Right lobe of liver (tissue), 6 donors: ENCODE measurements at regions not wholly inside any gene's neighbourhood (a gene's known extent, or its start where the extent isn't known, plus 50 kb on each side); places are given as distances from the start of the nearest gene placed in this dataset.
A peak's percentile ranks its signal among the peaks of the same experiment; 100 is the strongest.

Source experiments
- ATAC-seq, 4 donors: fragments of 200-7000 bp; cut with Tn5 transposase; one replicate each; pipeline ENCODE4 v1.9.1; 2020; ENCODE audit warnings: mild to moderate bottlenecking in 4 of 4, moderate library complexity in 4 of 4
- DNase-seq, 3 donors: peaks; one replicate each; pipeline ENCODE4 v3.0.0-alpha.2; 2020
- H3K27ac ChIP-seq, 3 donors: fragments of 200-600 bp; one replicate each; pipeline ENCODE4 v1.8.0; 2022
- H3K27me3 ChIP-seq, 2 donors: fragments of 200-600 bp; one replicate each; pipeline ENCODE4 v1.8.0; 2022
- H3K36me3 ChIP-seq, 4 donors: fragments of 200-600 bp; sonication (generic) in 1 of 4; one replicate each; pipeline versions ENCODE4 v1.5.1 to v1.8.0; 2017 to 2022; ENCODE audit warnings: control low read depth in 1 of 4
- H3K4me1 ChIP-seq, 4 donors: fragments of 200-600 bp; sonication (generic) in 1 of 4; one replicate each; pipeline versions ENCODE4 v1.5.1 to v1.8.0; 2017 to 2022; ENCODE audit warnings: control low read depth in 1 of 4
- H3K4me3 ChIP-seq, 3 donors: fragments of 200-600 bp; one replicate each; pipeline ENCODE4 v1.8.0; 2022
- H3K9me3 ChIP-seq, 4 donors: fragments of 200-600 bp; sonication (generic) in 1 of 4; one replicate each; pipeline versions ENCODE4 v1.5.1 to v1.8.0; 2017 to 2022; ENCODE audit warnings: control low read depth in 1 of 4
- POLR2A ChIP-seq: fragments of 450-650 bp; IDR thresholded peaks from one replicate; pipeline ENCODE4 v1.6.1; 2017; ENCODE audit warnings: antibody characterized with exemption, mild to moderate bottlenecking
- WGBS: methylation state at CpG from one replicate; pipeline ENCODE4 v1.1.6; 2018; ENCODE audit warnings: low coverage, low lambda C conversion rate; ENCODE audit not compliant: insufficient coverage; ENCODE audit errors: missing lambda C conversion rate; 5-methylcytosine and 5-hydroxymethylcytosine counted together
- intact Hi-C, 2 donors: fragments of 100-400 bp; cut with DNase I; formaldehyde crosslinking; loops; one replicate each; pipeline versions ENCODE4 v1.11.2 to v1.14.1; 2022
- TF ChIP-seq, protein P1 (sequence below), 4 donors: fragments of 200-600 bp in 3 of 4; fragments of 450-650 bp in 1 of 4; IDR thresholded peaks; one replicate each; pipeline versions ENCODE4 v1.5.1 to v1.8.0; 2016 to 2022; ENCODE audit warnings: antibody characterized with exemption in 4 of 4, mild to moderate bottlenecking in 2 of 4
- donor health status: DM: no; HTN: yes; CAD: no.
- donor health status: DM: no; HTN: no; CAD: no.
- donor health status: DM: no; HTN: no; CAD: no.
- donor health status: DM: no; HTN: yes; CAD: no.
- donor health status: DM: no; HTN: yes; CAD: no.

DNA sequence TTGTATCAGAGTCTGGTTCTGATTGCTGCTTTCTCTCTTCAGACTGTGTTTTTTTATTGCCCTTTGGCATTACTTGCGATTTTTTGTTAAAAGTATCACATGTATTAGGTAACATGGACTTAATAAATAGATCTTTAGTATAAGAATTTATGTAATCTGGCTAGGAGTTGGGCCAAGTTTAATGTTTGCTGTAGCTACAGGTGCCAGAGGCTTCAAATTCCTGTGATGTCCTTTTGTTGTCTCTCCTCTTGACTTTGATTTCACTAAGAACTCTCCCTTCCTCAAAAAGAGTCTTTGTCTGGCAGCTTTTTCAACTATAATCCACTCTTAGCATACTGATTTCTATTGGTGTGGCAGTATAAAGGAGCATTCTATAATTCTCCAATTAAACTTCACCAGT lies 313.1 kb downstream of the DTWD2 start:
- TF ChIP-seq POLR2A, result no peak
- TF ChIP-seq, protein P1, sequence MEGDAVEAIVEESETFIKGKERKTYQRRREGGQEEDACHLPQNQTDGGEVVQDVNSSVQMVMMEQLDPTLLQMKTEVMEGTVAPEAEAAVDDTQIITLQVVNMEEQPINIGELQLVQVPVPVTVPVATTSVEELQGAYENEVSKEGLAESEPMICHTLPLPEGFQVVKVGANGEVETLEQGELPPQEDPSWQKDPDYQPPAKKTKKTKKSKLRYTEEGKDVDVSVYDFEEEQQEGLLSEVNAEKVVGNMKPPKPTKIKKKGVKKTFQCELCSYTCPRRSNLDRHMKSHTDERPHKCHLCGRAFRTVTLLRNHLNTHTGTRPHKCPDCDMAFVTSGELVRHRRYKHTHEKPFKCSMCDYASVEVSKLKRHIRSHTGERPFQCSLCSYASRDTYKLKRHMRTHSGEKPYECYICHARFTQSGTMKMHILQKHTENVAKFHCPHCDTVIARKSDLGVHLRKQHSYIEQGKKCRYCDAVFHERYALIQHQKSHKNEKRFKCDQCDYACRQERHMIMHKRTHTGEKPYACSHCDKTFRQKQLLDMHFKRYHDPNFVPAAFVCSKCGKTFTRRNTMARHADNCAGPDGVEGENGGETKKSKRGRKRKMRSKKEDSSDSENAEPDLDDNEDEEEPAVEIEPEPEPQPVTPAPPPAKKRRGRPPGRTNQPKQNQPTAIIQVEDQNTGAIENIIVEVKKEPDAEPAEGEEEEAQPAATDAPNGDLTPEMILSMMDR (IDR thresholded peaks at IDR 0.05), result no peak
- intact Hi-C loops, result no loop called here
- H3K4me3 ChIP-seq, result no peak overlapping the region
- H3K27ac ChIP-seq, result no peak overlapping the region
- ATAC-seq (peak; percentile 41 to 77 (median 52)), DNase-seq (no peak)
- no peaks in the 10 kb centered on the region for H3K36me3 ChIP-seq
- H3K9me3 ChIP-seq, result no peaks in the 10 kb centered on the region
- 21% methylated on average over 1 of the region's 1 CpG for WGBS
- no peaks in the 10 kb centered on the region for H3K27me3 ChIP-seq
- H3K4me1 ChIP-seq, result peaks cover 0 to 6% (median 0%) of the 10 kb centered on the region in 4 donors

DNA sequence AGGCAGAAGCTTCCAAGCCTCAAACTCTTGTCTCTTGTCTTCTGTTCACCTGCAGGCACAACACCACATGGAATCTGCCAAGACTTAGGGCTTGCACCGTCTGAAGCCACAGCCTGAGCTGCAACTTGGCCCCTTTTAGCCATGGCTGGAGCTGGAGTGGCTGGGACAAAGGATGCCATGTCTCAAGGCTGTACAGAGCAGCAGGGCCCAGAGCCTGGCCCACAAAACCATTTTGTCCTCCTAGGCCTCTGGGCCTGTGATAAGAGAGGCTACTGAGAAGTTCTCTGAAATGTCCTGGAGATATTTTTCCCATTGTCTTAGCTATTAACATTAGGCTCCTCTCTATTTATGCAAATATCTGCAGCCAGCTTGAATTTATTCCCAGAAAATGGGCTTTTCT lies 330.8 kb downstream of the DTWD2 start:
- ATAC-seq, result no peak
- WGBS, result 33% methylated on average over 1 of the region's 1 CpG
- intact Hi-C loops, result no loop called here

DNA sequence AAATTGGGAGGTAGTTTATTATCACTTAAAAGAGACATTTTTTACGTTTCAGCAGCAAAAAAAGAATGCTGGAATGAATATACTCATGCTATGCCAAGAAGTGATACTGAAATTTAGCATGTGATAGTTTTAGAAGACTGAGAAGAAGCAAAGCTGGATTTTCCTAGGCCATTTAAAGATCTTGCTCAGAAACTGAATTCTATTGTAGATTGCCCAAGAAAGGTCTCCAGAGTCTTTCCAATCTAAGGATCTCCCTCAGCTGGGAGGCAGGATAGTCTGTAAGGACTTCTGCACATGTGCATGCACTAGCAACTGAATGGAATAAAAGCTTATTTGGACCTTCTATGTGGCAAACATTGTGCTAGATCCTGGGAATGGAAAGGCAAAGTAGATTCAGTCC lies 334.5 kb downstream of the DTWD2 start:
- Histone ChIP-seq H3K4me1 (no peaks in the 10 kb centered on the region), H3K27ac (no peak overlapping the region), H3K4me3 (no peak overlapping the region), H3K27me3 (no peaks in the 10 kb centered on the region), H3K9me3 (no peaks in the 10 kb centered on the region), H3K36me3 (no peaks in the 10 kb centered on the region)
- no peak for TF ChIP-seq POLR2A
- TF ChIP-seq, protein P1 (IDR thresholded peaks at IDR 0.05), result no peak
- WGBS, result 57% methylated on average over 1 of the region's 1 CpG
- intact Hi-C loops, result no loop called here
- ATAC-seq, result no peak
- DNase-seq, result no peak

More for the DNA sequence above, 330.8 kb downstream of the DTWD2 start:
- H3K36me3 ChIP-seq, result no peaks in the 10 kb centered on the region
- DNase-seq, result no peak
- H3K4me1 ChIP-seq, result no peaks in the 10 kb centered on the region
- H3K9me3 ChIP-seq, result no peaks in the 10 kb centered on the region
- TF ChIP-seq, protein P1 (IDR thresholded peaks at IDR 0.05), result no peak
- no peak for TF ChIP-seq POLR2A
- no peak overlapping the region for H3K27ac ChIP-seq
- no peak overlapping the region for H3K4me3 ChIP-seq
- no peaks in the 10 kb centered on the region for H3K27me3 ChIP-seq

DNA sequence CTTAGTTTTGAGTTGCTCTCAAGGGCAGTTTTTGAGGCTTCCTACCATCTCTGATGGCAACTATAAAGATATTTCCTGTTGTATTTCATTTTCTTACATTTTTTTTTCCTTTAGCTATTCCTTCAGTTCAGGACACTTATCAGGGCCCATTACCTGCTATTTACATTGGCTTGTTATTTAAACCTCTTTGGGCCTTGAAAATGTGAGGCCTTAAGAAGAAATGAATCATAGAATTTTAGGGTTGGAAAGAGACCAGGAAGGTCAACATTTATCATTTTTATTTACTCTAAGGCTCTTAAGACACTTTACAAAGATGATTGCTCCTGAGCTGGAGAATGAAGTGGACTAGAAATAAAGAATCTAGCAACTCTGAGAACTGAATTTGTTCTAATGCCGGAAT lies 335.2 kb downstream of the DTWD2 start:
- DNase-seq (no peak), ATAC-seq (no peak)
- no peaks in the 10 kb centered on the region for H3K4me1 ChIP-seq
- no peak overlapping the region for H3K27ac ChIP-seq
- TF ChIP-seq, protein P1 (IDR thresholded peaks at IDR 0.05), result no peak
- TF ChIP-seq POLR2A, result no peak
- intact Hi-C loops, result no loop called here
- 92% methylated on average over 1 of the region's 1 CpG for WGBS
- H3K36me3 ChIP-seq, result no peaks in the 10 kb centered on the region
- no peak overlapping the region for H3K4me3 ChIP-seq
- no peaks in the 10 kb centered on the region for H3K9me3 ChIP-seq
- no peaks in the 10 kb centered on the region for H3K27me3 ChIP-seq

DNA sequence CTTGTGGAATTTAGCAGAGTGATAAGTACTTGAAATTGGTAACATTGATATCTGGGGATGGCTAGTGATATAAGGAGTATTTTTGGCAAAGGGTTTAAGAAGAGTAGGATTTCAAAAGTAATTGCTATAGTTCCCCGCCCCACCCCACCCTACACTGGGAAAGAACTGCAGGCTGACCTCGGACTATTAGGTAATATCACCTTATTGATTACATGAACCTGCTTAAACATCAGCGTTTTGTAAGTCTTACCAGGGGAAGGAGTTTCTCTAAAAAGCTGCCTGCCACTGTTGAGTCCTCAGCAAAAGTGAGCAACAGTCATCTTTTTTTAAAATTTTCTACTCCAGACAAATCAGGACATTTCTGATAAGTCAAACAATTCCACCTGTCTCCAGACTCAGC lies 337.3 kb downstream of the DTWD2 start:
- TF ChIP-seq, protein P1 (IDR thresholded peaks at IDR 0.05), result no peak
- no peak for TF ChIP-seq POLR2A
- WGBS, result 34% methylated on average over 3 of the region's 3 CpGs
- Histone ChIP-seq H3K4me1 (no peaks in the 10 kb centered on the region), H3K27ac (no peak overlapping the region), H3K27me3 (no peaks in the 10 kb centered on the region), H3K9me3 (no peaks in the 10 kb centered on the region), H3K4me3 (no peak overlapping the region), H3K36me3 (no peaks in the 10 kb centered on the region)
- DNase-seq (no peak), ATAC-seq (peak in 2 of 4 donors; percentile 56 to 70)
- intact Hi-C loops, result no loop called here
